SK-N-SH (cell line): ENCODE measurements at regions not wholly inside any gene's neighbourhood (a gene's known extent, or its start where the extent isn't known, plus 50 kb on each side); places are given as distances from the start of the nearest gene placed in this dataset.

Source experiments
- CTCF ChIA-PET: fragments of 300-600, 350-600 bp; formaldehyde crosslinking; extraction: SDS; loops from one replicate; lab custom pipeline; 2021; lab: Yijun Ruan, JAX
- POLR2A ChIA-PET: fragments of 350-600 bp; sonication (Branson Sonifier 250); formaldehyde crosslinking; extraction: SDS; loops from one replicate; lab custom pipeline; 2020; ENCODE audit warnings: antibody characterized with exemption, inconsistent platforms; lab: Yijun Ruan, JAX
- DNase-seq: peaks from one replicate; pipeline ENCODE4 v3.0.0; 2012
- H2AFZ ChIP-seq: fragments of 200-600 bp; sonication (generic); 2 replicates; pipeline ENCODE4 v1.8.1; 2016; ENCODE audit warnings: antibody characterized with exemption, mild to moderate bottlenecking, low read depth
- H3F3A ChIP-seq: fragments of 200-600 bp; sonication (generic); replicated peaks from 2 replicates; pipeline ENCODE3; 2016; ENCODE audit warnings: antibody characterized with exemption, mild to moderate bottlenecking; ENCODE audit not compliant: insufficient read depth
- H3K27ac ChIP-seq, 2 experiments: fragments of 200-500 bp in 1 of 2; fragments of 200-600 bp in 1 of 2; sonication (Bioruptor generic) in 1 of 2; sonication (generic), shearing (Covaris generic) in 1 of 2; 2 replicates each; pipeline versions ENCODE4 v1.5.1 to v1.6.1; 2014 to 2016; ENCODE audit warnings: low read depth in 2 of 2, inconsistent platforms in 1 of 2, low read length in 1 of 2, mild to moderate bottlenecking in 1 of 2, mixed read lengths in 1 of 2
- H3K27me3 ChIP-seq: fragments of 200-600 bp; sonication (generic), shearing (Covaris generic); 2 replicates; pipeline ENCODE4 v1.6.1; 2016; ENCODE audit warnings: mixed run types; ENCODE audit not compliant: insufficient read depth
- H3K36me3 ChIP-seq, 2 experiments: fragments of 200-500 bp in 1 of 2; fragments of 200-600 bp in 1 of 2; sonication (Bioruptor generic) in 1 of 2; sonication (generic) in 1 of 2; replicated peaks in 1 of 2; 2 replicates each; pipeline versions ENCODE3 to v1.5.1; 2014 to 2016; ENCODE audit warnings: low read length in 1 of 2, mild to moderate bottlenecking in 1 of 2; ENCODE audit not compliant: insufficient read depth in 2 of 2, control insufficient read depth in 1 of 2
- H3K4me1 ChIP-seq, 2 experiments: fragments of 200-500 bp in 1 of 2; fragments of 200-600 bp in 1 of 2; sonication (Bioruptor generic) in 1 of 2; sonication (generic), shearing (Covaris generic) in 1 of 2; 2 replicates each; pipeline versions ENCODE4 v1.5.1 to v1.6.1; 2014 to 2016; ENCODE audit warnings: low read depth in 1 of 2, low read length in 1 of 2, mixed run types in 1 of 2; ENCODE audit not compliant: insufficient read depth in 2 of 2, control insufficient read depth in 1 of 2
- H3K4me2 ChIP-seq: fragments of 200-600 bp; sonication (generic), shearing (Covaris generic); 2 replicates; pipeline ENCODE4 v1.6.1; 2017; ENCODE audit warnings: mixed run types
- H3K4me3 ChIP-seq, 2 experiments: fragments of 200-500 bp in 1 of 2; fragments of 200-600 bp in 1 of 2; sonication (Bioruptor generic) in 1 of 2; sonication (generic), shearing (Covaris generic) in 1 of 2; 2 replicates each; pipeline versions ENCODE4 v1.5.1 to v1.8.1; 2014 to 2016; ENCODE audit warnings: low read depth in 2 of 2, inconsistent platforms in 1 of 2, low read length in 1 of 2, mild to moderate bottlenecking in 1 of 2, mixed read lengths in 1 of 2, moderate library complexity in 1 of 2
- H3K79me2 ChIP-seq: fragments of 200-600 bp; sonication (generic); 2 replicates; pipeline ENCODE4 v1.8.1; 2017; ENCODE audit warnings: mild to moderate bottlenecking; ENCODE audit not compliant: insufficient read depth
- H3K9ac ChIP-seq: fragments of 200-600 bp; sonication (generic); 2 replicates; pipeline ENCODE4 v1.6.1; 2017; ENCODE audit warnings: mixed run types
- H3K9me2 ChIP-seq: fragments of 200-600 bp; sonication (generic); 2 replicates; pipeline ENCODE4 v1.6.1; 2017; ENCODE audit warnings: mixed run types
- H3K9me3 ChIP-seq: fragments of 200-600 bp; sonication (generic); 2 replicates; pipeline ENCODE4 v1.6.1; 2017; ENCODE audit warnings: mixed run types, mild to moderate bottlenecking, moderate library complexity
- H4K20me1 ChIP-seq: fragments of 200-600 bp; sonication (generic); 2 replicates; pipeline ENCODE4 v1.6.1; 2017; ENCODE audit warnings: mild to moderate bottlenecking, mixed run types; ENCODE audit not compliant: insufficient read depth
- CHD2 ChIP-seq: fragments of 150-350 bp; IDR thresholded peaks from 2 replicates; pipeline ENCODE4 v1.6.1; 2018; ENCODE audit warnings: low read length; ENCODE audit not compliant: partially characterized antibody
- EP300 ChIP-seq, 2 experiments: IDR thresholded peaks; 2 replicates each; pipeline versions ENCODE4 v1.4.0 to v1.6.1; 2012; ENCODE audit warnings: borderline replicate concordance in 1 of 2, low read depth in 1 of 2, low read length in 1 of 2
- EZH2phosphoT487 ChIP-seq: fragments of 200-600 bp; sonication (generic); IDR thresholded peaks from 2 replicates; pipeline ENCODE4 v1.6.1; 2017; ENCODE audit warnings: low read depth, mixed run types, mild to moderate bottlenecking, antibody characterized with exemption, moderate library complexity, borderline replicate concordance
- FOSL2 ChIP-seq: IDR thresholded peaks from 2 replicates; pipeline ENCODE4 v1.4.0; 2012; ENCODE audit warnings: low read depth, mild to moderate bottlenecking, moderate library complexity, borderline replicate concordance
- FOXJ3 ChIP-seq: sonication (generic); formaldehyde crosslinking; IDR thresholded peaks from 2 replicates; pipeline ENCODE4 v1.5.1; 2020; ENCODE audit warnings: mild to moderate bottlenecking, missing genetic modification reagents
- GABPA ChIP-seq: IDR thresholded peaks from 2 replicates; pipeline ENCODE4 v1.4.0; 2012; ENCODE audit warnings: low read depth, mild to moderate bottlenecking
- MAX ChIP-seq: IDR thresholded peaks from 2 replicates; pipeline ENCODE4 v1.4.0; 2012; ENCODE audit warnings: low read depth
- NFIC ChIP-seq: IDR thresholded peaks from 2 replicates; pipeline ENCODE4 v1.4.0; 2012; ENCODE audit warnings: borderline replicate concordance
- RCOR1 ChIP-seq: fragments of 150-350 bp; IDR thresholded peaks from 2 replicates; pipeline ENCODE4 v1.6.1; 2017; ENCODE audit warnings: antibody characterized with exemption, low read length
- RFX5 ChIP-seq: IDR thresholded peaks from 2 replicates; pipeline ENCODE4 v1.6.1; 2012; ENCODE audit warnings: mild to moderate bottlenecking, improper control_type of control experiment, low read length
- RXRA ChIP-seq: IDR thresholded peaks from 2 replicates; pipeline ENCODE4 v1.4.0; 2012; ENCODE audit warnings: low read depth, mild to moderate bottlenecking, borderline replicate concordance
- SIN3A ChIP-seq: IDR thresholded peaks from 2 replicates; pipeline ENCODE4 v1.6.1; 2012; ENCODE audit warnings: low read depth, mild to moderate bottlenecking, low read length, moderate library complexity, borderline replicate concordance
- SMC3 ChIP-seq: IDR thresholded peaks from 2 replicates; pipeline ENCODE4 v1.6.1; 2012; ENCODE audit warnings: low read depth, low read length, improper control_type of control experiment
- TCF12 ChIP-seq: IDR thresholded peaks from 2 replicates; pipeline ENCODE4 v1.4.0; 2012
- TEAD4 ChIP-seq: IDR thresholded peaks from 2 replicates; pipeline ENCODE4 v1.4.0; 2012; ENCODE audit warnings: mild to moderate bottlenecking, borderline replicate concordance; ENCODE audit not compliant: insufficient read depth
- WGBS: methylation state at CpG from one replicate; pipeline ENCODE4 v1.1.6; 2017; ENCODE audit warnings: low lambda C conversion rate; 5-methylcytosine and 5-hydroxymethylcytosine counted together
- TF ChIP-seq, protein P1 (sequence below): IDR thresholded peaks from 2 replicates; pipeline ENCODE4; 2012

- CTCF ChIA-PET = no interaction called here
- H3K4me3 ChIP-seq = no peak overlapping the region
- no peak overlapping the region for H2AFZ ChIP-seq
- no peaks in the 10 kb centered on the region for H3K79me2 ChIP-seq
- no peaks in the 10 kb centered on the region for H3K9me2 ChIP-seq
- no peaks in the 10 kb centered on the region for H4K20me1 ChIP-seq
- no peak for DNase-seq
- peaks cover 0 to 13% of the 10 kb centered on the region in 2 experiments; a peak in 2 of 4 replicates for H3K4me1 ChIP-seq
- 70% methylated on average over 2 of the region's 2 CpGs for WGBS
- H3K9ac ChIP-seq = no peak overlapping the region
- POLR2A ChIA-PET = no interaction called here
- peaks cover 0 to 5% of the 10 kb centered on the region in 2 experiments for H3K36me3 ChIP-seq
- no peaks in the 10 kb centered on the region for H3F3A ChIP-seq
- no peak overlapping the region for H3K27ac ChIP-seq
- no peaks in the 10 kb centered on the region for H3K27me3 ChIP-seq
- H3K4me2 ChIP-seq = no peak overlapping the region
- H3K9me3 ChIP-seq = no peaks in the 10 kb centered on the region
- no peak for TF ChIP-seq EZH2phosphoT487
- TF ChIP-seq TCF12 = no peak
- TF ChIP-seq SMC3 = no peak
- no peak for TF ChIP-seq TEAD4
- no peak for TF ChIP-seq GABPA
- no peak for TF ChIP-seq RFX5
- TF ChIP-seq, protein P1, sequence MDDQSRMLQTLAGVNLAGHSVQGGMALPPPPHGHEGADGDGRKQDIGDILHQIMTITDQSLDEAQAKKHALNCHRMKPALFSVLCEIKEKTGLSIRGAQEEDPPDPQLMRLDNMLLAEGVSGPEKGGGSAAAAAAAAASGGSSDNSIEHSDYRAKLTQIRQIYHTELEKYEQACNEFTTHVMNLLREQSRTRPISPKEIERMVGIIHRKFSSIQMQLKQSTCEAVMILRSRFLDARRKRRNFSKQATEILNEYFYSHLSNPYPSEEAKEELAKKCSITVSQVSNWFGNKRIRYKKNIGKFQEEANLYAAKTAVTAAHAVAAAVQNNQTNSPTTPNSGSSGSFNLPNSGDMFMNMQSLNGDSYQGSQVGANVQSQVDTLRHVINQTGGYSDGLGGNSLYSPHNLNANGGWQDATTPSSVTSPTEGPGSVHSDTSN = no peak
- TF ChIP-seq NFIC = no peak
- TF ChIP-seq SIN3A = no peak
- TF ChIP-seq EP300 (IDR thresholded peaks at IDR 0.05; ENCODE audit: borderline replicate concordance in 1 of 2, low read depth in 1 of 2, low read length in 1 of 2) = no peak
- no peak for TF ChIP-seq FOSL2
- TF ChIP-seq RXRA = no peak
- no peak for TF ChIP-seq CHD2
- TF ChIP-seq RCOR1 = no peak
- no peak for TF ChIP-seq MAX
These were observed 291.8 kb downstream of the CHRM3 start for GRCh38 chr1:239678181-239678580.

DNA sequence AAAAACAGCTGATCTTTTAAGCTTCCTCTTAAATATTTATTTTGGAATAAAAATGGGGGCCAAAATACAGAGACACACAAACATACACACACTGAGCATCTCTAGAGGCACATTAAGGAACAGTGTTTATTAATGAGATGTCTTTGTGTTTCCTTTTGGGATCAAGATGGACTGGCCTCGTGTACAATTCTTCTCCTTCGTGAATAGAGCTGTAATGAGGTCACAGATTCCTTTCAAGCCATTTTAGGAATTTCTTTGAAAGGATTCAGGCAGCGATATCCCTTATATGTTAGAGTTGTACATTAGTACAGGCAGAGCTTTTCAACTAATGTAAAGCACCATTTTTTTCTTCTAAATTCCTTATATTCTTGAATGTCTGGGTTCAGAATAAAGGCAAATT, 295.7 kb downstream of the CHRM3 start:
- H3K27ac ChIP-seq = peak overlapping the region in 1 of 2 experiments; percentile 18; a peak in 1 of 4 replicates
- ChIA-PET POLR2A (no interaction called here), CTCF (no interaction called here)
- no peak overlapping the region for H3K4me2 ChIP-seq
- H3F3A ChIP-seq = no peaks in the 10 kb centered on the region
- DNase-seq = no peak
- peaks cover 0 to 5% of the 10 kb centered on the region in 2 experiments; a peak in 2 of 4 replicates for H3K4me1 ChIP-seq
- no peak overlapping the region for H2AFZ ChIP-seq
- H4K20me1 ChIP-seq = no peaks in the 10 kb centered on the region
- no peak overlapping the region for H3K4me3 ChIP-seq
- H3K27me3 ChIP-seq = no peaks in the 10 kb centered on the region
- peaks cover 0 to 5% of the 10 kb centered on the region in 2 experiments for H3K36me3 ChIP-seq
- H3K79me2 ChIP-seq = no peaks in the 10 kb centered on the region
- 45% methylated on average over 3 of the region's 3 CpGs for WGBS
- H3K9me3 ChIP-seq = no peaks in the 10 kb centered on the region
- no peak overlapping the region for H3K9ac ChIP-seq
- no peak; the same call in 1 of the 2 replicates for TF ChIP-seq SMC3
- TF ChIP-seq EZH2phosphoT487 = no peak
- no peak for TF ChIP-seq FOXJ3 (CRISPR knock-in tag)
- no peak for TF ChIP-seq CHD2
- H3K9me2 ChIP-seq = no peaks in the 10 kb centered on the region
